Osteocyte (in vitro differentiated cells): ENCODE measurements at regions not wholly inside any gene's neighbourhood (a gene's known extent, or its start where the extent isn't known, plus 50 kb on each side); places are given as distances from the start of the nearest gene placed in this dataset.

Source experiments
- DNase-seq: peaks from one replicate; pipeline ENCODE4 v3.0.0; 2021; ENCODE audit warnings: mixed read lengths; ENCODE audit not compliant: unreplicated experiment; ENCODE audit errors: extremely low spot score
- H3K27ac Mint-ChIP-seq: one replicate; pipeline ENCODE4 v1.8.0; 2021; ENCODE audit warnings: mild to moderate bottlenecking, mixed read lengths; ENCODE audit not compliant: unreplicated experiment
- H3K27me3 Mint-ChIP-seq: one replicate; pipeline ENCODE4 v1.8.0; 2021; ENCODE audit warnings: mixed read lengths; ENCODE audit not compliant: unreplicated experiment
- H3K36me3 Mint-ChIP-seq: one replicate; pipeline ENCODE4 v1.8.0; 2021; ENCODE audit warnings: mixed read lengths; ENCODE audit not compliant: unreplicated experiment
- H3K4me1 Mint-ChIP-seq: one replicate; pipeline ENCODE4 v1.8.0; 2021; ENCODE audit warnings: mixed read lengths; ENCODE audit not compliant: unreplicated experiment
- H3K4me3 Mint-ChIP-seq: one replicate; pipeline ENCODE4 v1.8.0; 2021; ENCODE audit warnings: mild to moderate bottlenecking, moderate library complexity, mixed read lengths; ENCODE audit not compliant: unreplicated experiment
- H3K9me3 Mint-ChIP-seq: one replicate; pipeline ENCODE4 v1.8.0; 2021; ENCODE audit warnings: mixed read lengths; ENCODE audit not compliant: unreplicated experiment
- CTCF ChIP-seq: fragments of 200-600 bp; sonication (generic); IDR thresholded peaks from 2 replicates; pipeline ENCODE4 v1.5.0; 2021; ENCODE audit warnings: antibody characterized with exemption, mild to moderate bottlenecking, moderate library complexity

GRCh38 chr16:65509172-65509571 is 387.3 kb upstream of the CDH11 start:
- Mint-ChIP-seq H3K4me3 (no peak overlapping the region), H3K36me3 (no peaks in the 10 kb centered on the region), H3K27ac (no peak overlapping the region), H3K4me1 (peaks cover 12% of the 10 kb centered on the region), H3K9me3 (no peaks in the 10 kb centered on the region), H3K27me3 (no peaks in the 10 kb centered on the region)
- TF ChIP-seq CTCF = no peak
- DNase-seq = no peak

GRCh38 chr16:65500919-65501318 is 379.1 kb upstream of the CDH11 start:
- Mint-ChIP-seq H3K27ac (no peak overlapping the region), H3K27me3 (no peaks in the 10 kb centered on the region), H3K36me3 (no peaks in the 10 kb centered on the region), H3K9me3 (no peaks in the 10 kb centered on the region), H3K4me1 (no peaks in the 10 kb centered on the region), H3K4me3 (no peak overlapping the region)
- peak; percentile 3 for DNase-seq
- TF ChIP-seq CTCF = no peak

GRCh38 chr16:65500007-65500406 is 378.1 kb upstream of the CDH11 start:
- Mint-ChIP-seq H3K4me1 (no peaks in the 10 kb centered on the region), H3K9me3 (no peaks in the 10 kb centered on the region), H3K27ac (no peak overlapping the region), H3K36me3 (no peaks in the 10 kb centered on the region), H3K4me3 (no peak overlapping the region), H3K27me3 (no peaks in the 10 kb centered on the region)
- DNase-seq = no peak
- no peak for TF ChIP-seq CTCF

- H3K27ac Mint-ChIP-seq = no peak overlapping the region
- no peak for DNase-seq
- TF ChIP-seq CTCF = no peak
- no peaks in the 10 kb centered on the region for H3K27me3 Mint-ChIP-seq
- no peaks in the 10 kb centered on the region for H3K36me3 Mint-ChIP-seq
- no peak overlapping the region for H3K4me3 Mint-ChIP-seq
- no peaks in the 10 kb centered on the region for H3K9me3 Mint-ChIP-seq
- no peaks in the 10 kb centered on the region for H3K4me1 Mint-ChIP-seq
These were observed 377.7 kb upstream of the CDH11 start for GRCh38 chr16:65499566-65499965.

GRCh38 chr16:65497571-65497970 is 375.7 kb upstream of the CDH11 start:
- no peak overlapping the region for H3K27ac Mint-ChIP-seq
- no peaks in the 10 kb centered on the region for H3K9me3 Mint-ChIP-seq
- no peak for DNase-seq
- no peaks in the 10 kb centered on the region for H3K4me1 Mint-ChIP-seq
- H3K36me3 Mint-ChIP-seq = no peaks in the 10 kb centered on the region
- TF ChIP-seq CTCF = no peak
- no peak overlapping the region for H3K4me3 Mint-ChIP-seq
- no peaks in the 10 kb centered on the region for H3K27me3 Mint-ChIP-seq
